Astrocyte (in vitro differentiated cells and primary cell): ENCODE measurements at regions not wholly inside any gene's neighbourhood (a gene's known extent, or its start where the extent isn't known, plus 50 kb on each side); places are given as distances from the start of the nearest gene placed in this dataset.
A peak's percentile ranks its signal among the peaks of the same experiment; 100 is the strongest.
"Not testable (repeated sequence)": the region's sequence is repeated elsewhere in the genome, so short reads cannot be mapped to it uniquely, and the experiment has no call there.

Source experiments
- DNase-seq: peaks from one replicate; pipeline ENCODE4 v3.0.0-alpha.2; 2010; ENCODE audit warnings: low read depth
- FAIRE-seq: peaks from 2 replicates; lab custom pipeline; 2011; peaks lifted over from hg19 to GRCh38; lab: Jason Lieb, UNC
- H2AFZ ChIP-seq: 2 replicates; pipeline ENCODE4 v1.6.0; 2012; ENCODE audit warnings: low read depth, low read length, inconsistent platforms
- H3K27ac ChIP-seq: 2 replicates; pipeline ENCODE4 v1.5.1; 2011; ENCODE audit warnings: low read depth, low read length, inconsistent platforms
- H3K27me3 ChIP-seq: 2 replicates; pipeline ENCODE4 v1.6.0; 2011; ENCODE audit warnings: low read length, inconsistent platforms; ENCODE audit not compliant: insufficient read depth
- H3K36me3 ChIP-seq: 2 replicates; pipeline ENCODE4 v1.5.1; 2011; ENCODE audit warnings: low read length, inconsistent platforms; ENCODE audit not compliant: insufficient read depth
- H3K4me1 ChIP-seq: 2 replicates; pipeline ENCODE4 v1.5.1; 2011; ENCODE audit warnings: low read length, inconsistent platforms; ENCODE audit not compliant: insufficient read depth
- H3K4me2 ChIP-seq: 2 replicates; pipeline ENCODE4 v1.6.0; 2012; ENCODE audit warnings: low read length, inconsistent platforms
- H3K4me3 ChIP-seq: 2 replicates; pipeline ENCODE4 v1.5.1; 2011; ENCODE audit warnings: low read depth, mild to moderate bottlenecking, low read length, inconsistent platforms; ENCODE audit not compliant: insufficient read depth
- H3K79me2 ChIP-seq: 2 replicates; pipeline ENCODE4 v1.6.0; 2012; ENCODE audit warnings: mild to moderate bottlenecking, low read length, inconsistent platforms; ENCODE audit not compliant: insufficient read depth
- H3K9ac ChIP-seq: 2 replicates; pipeline ENCODE4 v1.6.0; 2012; ENCODE audit warnings: mild to moderate bottlenecking, low read length, inconsistent platforms
- H3K9me3 ChIP-seq: 2 replicates; pipeline ENCODE4 v1.5.1; 2012; ENCODE audit warnings: low read depth, mild to moderate bottlenecking, low read length, inconsistent platforms; ENCODE audit not compliant: insufficient read depth
- H4K20me1 ChIP-seq: 2 replicates; pipeline ENCODE4 v1.6.0; 2012; ENCODE audit warnings: low read length, inconsistent platforms; ENCODE audit not compliant: insufficient read depth
- H3K27ac Mint-ChIP-seq: one replicate; pipeline ENCODE4 v1.8.0; 2021; ENCODE audit warnings: mild to moderate bottlenecking, mixed read lengths; ENCODE audit not compliant: unreplicated experiment
- H3K27me3 Mint-ChIP-seq: one replicate; pipeline ENCODE4 v1.8.0; 2021; ENCODE audit warnings: low read depth, mixed read lengths; ENCODE audit not compliant: unreplicated experiment
- H3K36me3 Mint-ChIP-seq: one replicate; pipeline ENCODE4 v1.8.0; 2021; ENCODE audit warnings: low read depth, mixed read lengths; ENCODE audit not compliant: unreplicated experiment
- H3K4me1 Mint-ChIP-seq: one replicate; pipeline ENCODE4 v1.8.0; 2021; ENCODE audit warnings: low read depth, mixed read lengths; ENCODE audit not compliant: unreplicated experiment
- H3K4me3 Mint-ChIP-seq: one replicate; pipeline ENCODE4 v1.8.0; 2021; ENCODE audit warnings: mild to moderate bottlenecking, moderate library complexity, mixed read lengths; ENCODE audit not compliant: unreplicated experiment
- H3K9me3 Mint-ChIP-seq: one replicate; pipeline ENCODE4 v1.8.0; 2021; ENCODE audit warnings: mild to moderate bottlenecking, mixed read lengths; ENCODE audit not compliant: unreplicated experiment
- TF ChIP-seq, protein P1 (sequence below): IDR thresholded peaks from 2 replicates; pipeline ENCODE4 v1.5.1; 2011; ENCODE audit warnings: low read depth, mild to moderate bottlenecking, inconsistent platforms, low read length, moderate library complexity; ENCODE audit not compliant: insufficient read depth

DNA sequence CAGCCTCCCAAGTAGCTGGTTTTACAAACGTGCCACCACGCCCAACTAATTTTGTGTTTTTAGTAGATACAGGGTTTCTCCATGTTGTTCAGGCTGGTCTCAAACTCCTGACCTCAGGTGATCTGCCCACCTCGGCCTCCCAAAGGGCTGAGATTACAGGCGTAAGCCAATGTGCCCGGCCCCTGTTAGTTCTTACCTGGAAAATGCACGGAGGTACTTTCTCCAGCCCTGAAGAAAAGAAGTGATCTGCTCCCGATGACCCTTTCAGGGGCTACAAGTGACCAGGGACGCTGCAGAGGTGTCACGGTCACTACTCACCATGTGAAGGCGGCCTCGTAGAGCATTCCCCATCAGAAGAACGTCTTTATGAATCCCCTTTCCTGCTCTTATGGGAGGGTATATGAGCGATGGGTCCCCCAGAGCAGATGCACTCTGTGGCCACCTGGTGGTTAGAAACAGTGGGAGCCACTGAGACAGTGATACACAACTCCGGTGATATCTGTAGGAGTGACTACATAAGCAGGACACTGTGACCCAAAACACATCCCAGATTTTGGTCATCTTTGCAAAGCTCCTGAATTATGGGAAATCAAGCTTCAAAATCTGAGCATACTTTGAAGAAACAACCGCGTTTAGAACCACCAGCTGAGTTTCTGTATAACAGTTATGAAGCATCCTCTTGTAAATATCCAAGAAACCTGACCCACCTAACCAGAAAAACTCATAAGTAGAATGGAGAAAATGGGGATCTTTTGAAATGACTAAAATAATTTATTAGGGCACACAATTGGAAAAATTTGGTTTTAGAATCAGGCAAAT, 102.7 kb upstream of the NBPF11 start:
- not testable (repeated sequence) for DNase-seq, H3K27me3 ChIP-seq, H3K27ac ChIP-seq, H3K4me3 Mint-ChIP-seq, H3K36me3 ChIP-seq, H3K4me1 Mint-ChIP-seq, H3K79me2 ChIP-seq, H3K36me3 Mint-ChIP-seq, H3K9me3 ChIP-seq, H3K27me3 Mint-ChIP-seq, H3K27ac Mint-ChIP-seq, H3K4me2 ChIP-seq, H3K9ac ChIP-seq, H3K4me1 ChIP-seq, H3K4me3 ChIP-seq, H4K20me1 ChIP-seq, FAIRE-seq, H3K9me3 Mint-ChIP-seq, H2AFZ ChIP-seq
- TF ChIP-seq, protein P1, sequence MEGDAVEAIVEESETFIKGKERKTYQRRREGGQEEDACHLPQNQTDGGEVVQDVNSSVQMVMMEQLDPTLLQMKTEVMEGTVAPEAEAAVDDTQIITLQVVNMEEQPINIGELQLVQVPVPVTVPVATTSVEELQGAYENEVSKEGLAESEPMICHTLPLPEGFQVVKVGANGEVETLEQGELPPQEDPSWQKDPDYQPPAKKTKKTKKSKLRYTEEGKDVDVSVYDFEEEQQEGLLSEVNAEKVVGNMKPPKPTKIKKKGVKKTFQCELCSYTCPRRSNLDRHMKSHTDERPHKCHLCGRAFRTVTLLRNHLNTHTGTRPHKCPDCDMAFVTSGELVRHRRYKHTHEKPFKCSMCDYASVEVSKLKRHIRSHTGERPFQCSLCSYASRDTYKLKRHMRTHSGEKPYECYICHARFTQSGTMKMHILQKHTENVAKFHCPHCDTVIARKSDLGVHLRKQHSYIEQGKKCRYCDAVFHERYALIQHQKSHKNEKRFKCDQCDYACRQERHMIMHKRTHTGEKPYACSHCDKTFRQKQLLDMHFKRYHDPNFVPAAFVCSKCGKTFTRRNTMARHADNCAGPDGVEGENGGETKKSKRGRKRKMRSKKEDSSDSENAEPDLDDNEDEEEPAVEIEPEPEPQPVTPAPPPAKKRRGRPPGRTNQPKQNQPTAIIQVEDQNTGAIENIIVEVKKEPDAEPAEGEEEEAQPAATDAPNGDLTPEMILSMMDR = peak; percentile 45

DNA sequence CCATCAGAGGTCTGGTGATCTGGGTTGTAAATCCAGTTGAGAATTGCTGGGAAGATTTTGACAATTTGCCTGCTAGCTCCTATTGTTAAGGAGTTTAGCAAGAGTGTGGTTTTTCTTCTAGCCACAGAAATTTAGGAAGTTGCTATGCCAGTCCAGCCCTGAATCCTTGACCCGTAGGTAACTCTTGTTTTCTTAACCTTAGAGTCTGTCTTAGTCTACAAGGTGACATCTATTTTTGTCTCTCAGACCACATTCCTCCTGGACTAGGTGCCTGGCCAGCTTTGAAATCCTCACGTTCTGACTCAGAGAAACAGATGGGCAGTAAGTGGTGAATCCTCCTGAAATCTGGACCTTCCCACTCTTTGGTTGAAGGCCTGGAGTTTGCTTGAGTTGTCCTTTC, 101.7 kb upstream of the NBPF11 start:
- H3K4me3 Mint-ChIP-seq, H2AFZ ChIP-seq, H3K27me3 Mint-ChIP-seq, H3K27ac ChIP-seq, H3K36me3 ChIP-seq, H3K4me1 Mint-ChIP-seq, H3K4me1 ChIP-seq, H3K27ac Mint-ChIP-seq, FAIRE-seq, H3K27me3 ChIP-seq, H3K36me3 Mint-ChIP-seq, H3K9ac ChIP-seq, H3K4me3 ChIP-seq, H4K20me1 ChIP-seq, H3K9me3 Mint-ChIP-seq, H3K4me2 ChIP-seq, H3K79me2 ChIP-seq, H3K9me3 ChIP-seq: not testable (repeated sequence)
- DNase-seq = peak; percentile 34

GRCh38 chr1:148248798-148249197, 96.7 kb upstream of the NBPF11 start:
- H3K4me3 ChIP-seq = not testable (repeated sequence)

DNA sequence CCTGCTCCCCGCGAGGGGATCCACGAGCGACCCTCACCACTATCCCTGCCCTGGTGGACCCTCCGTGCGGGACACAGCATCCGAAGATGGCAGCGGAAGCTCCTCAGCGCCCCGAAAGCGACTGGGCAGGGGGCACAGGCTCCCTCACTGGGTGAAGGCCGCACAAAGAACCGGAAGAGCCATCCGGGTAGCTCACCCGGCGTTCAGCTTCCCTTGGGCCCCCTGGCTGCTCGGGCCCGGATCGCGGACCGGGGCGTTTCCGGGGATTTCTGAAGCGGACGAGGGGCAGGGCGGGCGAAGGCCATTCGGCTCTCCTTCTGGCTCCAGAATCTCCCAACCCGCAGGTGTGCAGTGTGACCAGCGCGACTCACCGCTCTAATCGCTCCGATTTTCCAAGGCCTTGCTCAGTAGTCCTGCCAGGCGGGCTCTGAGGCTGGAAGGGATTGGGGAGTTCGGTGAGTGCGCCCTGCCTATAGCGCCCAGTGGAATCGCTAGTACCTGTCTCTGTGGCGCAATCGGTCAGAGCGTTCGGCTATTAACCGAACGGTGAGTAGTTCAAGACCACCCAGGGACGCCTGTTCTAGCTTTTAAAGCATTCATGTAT, 94.3 kb upstream of the NBPF11 start:
- not testable (repeated sequence) for H3K27ac ChIP-seq, H3K9me3 ChIP-seq, FAIRE-seq, DNase-seq, H3K27ac Mint-ChIP-seq, H3K27me3 Mint-ChIP-seq, H3K36me3 ChIP-seq, H4K20me1 ChIP-seq, H3K79me2 ChIP-seq, H2AFZ ChIP-seq, H3K36me3 Mint-ChIP-seq, H3K4me3 Mint-ChIP-seq, H3K4me3 ChIP-seq, H3K4me1 Mint-ChIP-seq, H3K4me1 ChIP-seq, H3K27me3 ChIP-seq, H3K9ac ChIP-seq, H3K9me3 Mint-ChIP-seq
- peak overlapping the region; percentile 52 for H3K4me2 ChIP-seq

More at GRCh38 chr1:148248798-148249197, 96.7 kb upstream of the NBPF11 start:
- not testable (repeated sequence) for FAIRE-seq, H3K27me3 ChIP-seq, H3K9ac ChIP-seq, H3K4me2 ChIP-seq, H3K4me3 Mint-ChIP-seq, H3K4me1 Mint-ChIP-seq, H3K9me3 Mint-ChIP-seq, H2AFZ ChIP-seq, H3K36me3 Mint-ChIP-seq, H3K4me1 ChIP-seq, H3K27me3 Mint-ChIP-seq, DNase-seq, H3K27ac Mint-ChIP-seq, H3K9me3 ChIP-seq, H4K20me1 ChIP-seq, H3K27ac ChIP-seq, H3K36me3 ChIP-seq, H3K79me2 ChIP-seq

- H3K4me2 ChIP-seq = peak overlapping the region; percentile 52
- H3K27ac ChIP-seq, H3K27me3 ChIP-seq, H3K4me1 ChIP-seq, H4K20me1 ChIP-seq, H3K9me3 ChIP-seq, H3K4me1 Mint-ChIP-seq, H2AFZ ChIP-seq, H3K9ac ChIP-seq, H3K27ac Mint-ChIP-seq, H3K36me3 Mint-ChIP-seq, H3K27me3 Mint-ChIP-seq, H3K4me3 Mint-ChIP-seq, H3K4me3 ChIP-seq, H3K9me3 Mint-ChIP-seq, H3K36me3 ChIP-seq, H3K79me2 ChIP-seq, FAIRE-seq, DNase-seq: not testable (repeated sequence)
These were observed 93.8 kb upstream of the NBPF11 start for GRCh38 chr1:148245843-148246242.
